ENCODE measurements at regions not wholly inside any gene's neighbourhood (a gene's known extent, or its start where the extent isn't known, plus 50 kb on each side); places are given as distances from the start of the nearest gene placed in this dataset.
"Not testable (repeated sequence)": the region's sequence is repeated elsewhere in the genome, so short reads cannot be mapped to it uniquely, and the experiment has no call there.

DNA sequence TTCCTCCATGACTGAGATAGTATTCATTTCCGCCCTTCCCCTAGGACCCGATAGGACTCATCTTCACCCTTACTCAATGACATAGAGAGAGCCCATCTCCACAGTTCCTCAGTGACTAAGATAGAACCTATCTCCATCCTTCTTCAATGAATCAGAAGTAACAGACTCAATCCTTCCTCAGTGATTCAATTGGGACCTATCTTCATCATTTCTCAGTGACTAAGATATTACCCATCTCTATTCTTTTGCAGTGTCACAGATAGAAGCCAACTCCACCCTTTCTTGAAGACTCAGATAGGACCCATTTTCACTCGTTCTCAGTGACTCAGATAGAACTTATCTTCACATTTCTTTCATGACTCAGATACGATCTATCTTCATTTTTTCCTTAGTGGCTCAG is 164.6 kb downstream of the FBXO4 start:
- no peak for DNase-seq
- peak; percentile 57 for ATAC-seq

DNA sequence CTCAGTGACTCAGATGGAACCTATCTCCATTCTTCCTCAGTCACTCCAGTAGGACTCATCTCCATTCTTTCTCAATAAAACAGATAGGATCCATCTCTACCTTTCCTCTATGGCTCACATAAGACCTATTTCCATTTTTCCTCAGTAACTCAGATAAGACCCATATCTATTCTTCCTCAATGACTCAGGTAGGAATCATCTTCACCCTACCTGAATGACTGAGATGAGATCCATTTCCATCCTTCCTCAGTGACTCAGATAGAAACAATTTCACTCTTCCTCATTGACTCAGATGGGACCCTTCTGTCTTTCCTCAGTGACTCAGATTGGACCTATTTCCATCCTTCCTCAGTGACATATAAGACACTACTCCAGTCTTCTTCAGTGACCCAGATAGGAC is 165.1 kb downstream of the FBXO4 start:
- DNase-seq (no peak), ATAC-seq (peak; percentile 9)

DNA sequence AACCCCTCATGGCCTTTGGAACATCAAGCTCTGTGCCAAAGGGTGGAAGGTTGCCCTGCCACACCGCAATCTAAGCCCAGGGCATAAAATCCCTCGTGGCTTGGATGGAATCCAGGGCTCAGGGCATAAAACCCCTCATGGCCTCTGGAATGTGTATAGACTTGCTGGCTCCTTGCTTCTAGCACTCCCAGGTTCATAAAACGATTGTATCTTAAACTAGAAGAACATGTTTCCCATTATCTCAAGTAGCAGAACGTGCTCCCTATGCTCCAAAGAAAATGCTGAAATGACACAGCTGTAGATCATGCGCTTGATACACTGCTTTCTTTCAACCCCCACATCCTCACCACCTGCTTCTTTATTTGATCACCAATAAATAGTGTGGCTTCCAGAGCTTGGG is 174.8 kb downstream of the FBXO4 start:
- ATAC-seq, DNase-seq: not testable (repeated sequence)

DNA sequence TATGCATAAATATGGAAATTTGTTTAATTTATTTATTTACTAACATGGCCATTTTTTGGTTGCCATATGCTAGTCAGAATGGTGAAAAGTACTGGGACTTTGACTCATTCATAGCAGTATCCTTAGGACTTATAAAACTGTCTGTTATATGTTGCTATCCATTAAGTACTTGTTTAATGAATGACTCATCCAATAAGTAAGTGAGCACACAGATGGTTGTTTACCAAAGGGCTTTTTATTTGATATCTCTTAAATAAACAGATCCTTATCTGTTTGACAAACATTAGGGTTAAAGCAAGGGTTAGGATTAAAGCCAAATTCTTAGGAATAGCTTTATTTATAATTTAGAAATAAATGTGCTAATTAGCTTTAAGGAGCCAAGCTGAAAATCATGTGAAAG is 183.4 kb downstream of the FBXO4 start:
- no peak for ATAC-seq
- no peak for DNase-seq

DNA sequence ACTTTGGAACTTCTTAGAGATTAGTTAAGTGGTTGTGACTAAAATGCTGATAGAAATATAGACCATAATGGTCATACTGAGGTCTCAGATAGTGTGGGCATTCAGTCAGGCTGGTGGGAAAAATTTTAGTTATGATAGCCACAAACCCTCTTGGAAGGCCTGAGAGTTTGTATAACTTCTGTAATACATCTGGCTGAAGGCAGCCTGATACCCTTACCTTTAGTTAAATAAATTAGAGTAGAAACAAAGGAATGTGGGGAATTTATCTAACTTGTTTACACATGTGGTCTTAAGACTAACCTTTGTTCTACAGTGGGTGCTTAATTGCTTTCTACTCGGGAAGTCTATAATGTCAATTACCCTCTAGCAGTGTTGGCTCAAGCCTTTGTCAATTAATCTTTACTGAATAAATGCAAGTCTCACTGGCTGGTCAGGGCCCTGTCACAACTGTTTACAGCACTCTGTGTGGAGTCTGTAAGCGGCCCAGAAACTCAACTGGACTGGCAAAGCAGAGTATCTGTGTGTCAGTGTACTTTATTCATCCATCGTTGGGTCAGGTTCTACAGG is 184.0 kb downstream of the FBXO4 start:
- DNase-seq, result no peak
- no peak for ATAC-seq

DNA sequence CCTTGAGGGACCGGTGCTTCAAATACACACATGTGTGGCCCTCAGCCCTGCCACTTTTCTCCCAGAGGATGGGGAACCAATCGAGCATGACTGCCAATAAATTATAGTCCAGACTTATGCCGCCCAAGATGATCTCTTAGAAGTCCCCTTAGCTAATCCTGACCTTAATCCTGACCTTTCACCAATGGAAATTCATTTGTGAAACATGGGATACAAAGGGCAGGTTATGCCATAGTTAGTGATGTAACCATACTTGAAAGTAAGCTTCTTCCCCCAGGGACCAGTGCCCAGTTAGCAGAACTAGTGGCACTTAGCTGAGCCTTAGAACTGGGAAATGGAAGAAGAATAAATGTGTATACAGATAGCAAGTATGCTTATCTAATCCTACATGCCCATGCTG is 190.6 kb downstream of the FBXO4 start:
- ATAC-seq, DNase-seq: not testable (repeated sequence)

DNA sequence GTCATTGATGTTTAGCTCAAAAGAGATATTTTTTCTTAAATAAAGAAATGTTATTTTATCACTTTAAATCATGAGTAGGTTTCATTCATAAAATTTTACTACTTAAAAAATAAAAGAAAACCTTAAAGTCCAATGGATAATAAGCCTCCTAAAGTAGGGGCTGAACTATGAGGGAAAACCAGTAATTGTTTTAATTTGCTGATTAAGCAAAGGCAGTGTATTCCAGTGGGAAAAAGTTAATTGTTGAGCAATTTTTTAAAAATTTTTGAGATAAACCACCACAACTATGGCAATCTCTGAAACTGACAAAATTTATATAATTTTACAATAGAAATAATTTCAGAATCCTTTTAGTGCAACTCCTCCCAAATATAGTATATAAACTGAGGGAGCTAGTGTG is 195.0 kb downstream of the FBXO4 start:
- no peak for ATAC-seq
- DNase-seq, result no peak

DNA sequence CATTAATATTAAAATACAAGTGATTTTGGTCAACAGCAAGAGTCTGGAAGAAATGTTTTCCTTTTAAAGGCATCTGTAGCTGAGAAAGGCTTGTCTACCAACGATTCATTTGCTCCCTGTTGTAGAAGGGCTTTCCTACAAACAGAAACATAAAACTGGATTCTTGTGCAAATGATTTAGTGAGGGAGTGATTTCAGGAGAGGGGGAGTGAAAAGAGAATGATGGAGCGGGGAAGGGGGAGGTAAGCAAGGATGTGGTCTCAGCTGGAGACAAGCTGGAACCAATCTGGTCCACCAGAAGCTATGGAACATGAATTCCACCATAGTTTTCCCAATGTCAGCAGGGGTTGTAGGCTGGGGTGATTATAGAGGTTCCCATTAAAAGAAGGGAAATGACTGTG is 196.3 kb downstream of the FBXO4 start:
- ATAC-seq (no peak), DNase-seq (no peak)

DNA sequence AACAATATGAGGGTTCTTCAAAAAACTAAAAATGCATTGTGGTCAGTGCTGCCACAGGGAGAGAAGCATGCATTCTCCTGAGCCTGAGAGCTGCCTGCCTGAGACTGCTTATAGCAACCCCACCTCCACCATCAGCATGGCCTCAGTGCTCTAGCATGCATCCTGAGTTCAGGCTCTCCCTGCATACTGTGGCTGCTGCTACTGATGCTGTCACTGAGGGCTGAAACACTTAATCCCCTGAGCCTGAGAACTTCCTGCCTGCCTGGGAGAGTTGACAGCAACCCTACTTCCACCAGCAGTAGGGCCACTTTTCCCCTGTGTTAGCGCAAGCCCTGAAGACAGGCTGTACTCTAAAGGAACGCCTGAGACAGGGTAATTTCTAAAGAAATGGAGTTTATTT is 206.0 kb downstream of the FBXO4 start:
- no peak for DNase-seq

DNA sequence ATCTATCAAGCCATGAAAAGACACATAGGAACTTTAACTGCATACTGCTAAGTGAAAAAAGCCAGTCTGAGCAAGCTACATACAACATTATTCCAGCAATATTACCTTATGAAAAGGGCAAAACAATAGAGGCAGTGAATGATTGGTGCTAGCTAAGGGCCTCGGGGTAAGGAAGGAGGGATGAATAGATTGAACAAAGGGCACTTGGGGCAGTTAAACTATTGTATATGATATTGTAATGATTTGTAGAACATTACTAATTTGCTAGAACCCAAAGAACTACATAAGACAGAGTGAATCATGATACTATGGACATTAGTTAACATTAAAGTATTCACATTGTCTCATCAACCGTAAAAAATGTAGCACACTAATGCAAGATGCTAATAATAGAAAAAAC is 218.3 kb downstream of the FBXO4 start:
- ATAC-seq, result no peak
- DNase-seq, result no peak

More for the DNA sequence above, 206.0 kb downstream of the FBXO4 start:
- no peak for ATAC-seq

DNA sequence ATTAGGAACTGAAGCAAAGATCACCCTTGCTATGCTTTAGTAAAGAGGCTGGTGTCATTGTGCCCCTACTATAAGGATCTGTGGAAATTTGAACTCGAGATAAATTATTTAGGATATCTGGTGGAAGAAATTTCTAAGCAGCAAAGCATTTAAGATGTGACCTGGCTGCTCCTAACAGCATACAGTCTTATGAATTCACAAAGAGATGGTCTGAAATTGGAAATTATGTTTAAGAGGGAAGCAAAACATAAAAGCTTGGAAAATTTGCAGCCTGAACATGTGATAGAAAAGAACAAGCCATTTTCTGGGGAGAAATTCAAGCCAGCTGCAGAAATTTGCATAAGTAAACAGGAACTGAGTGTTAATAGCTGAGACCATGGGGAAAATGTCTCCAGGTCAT is 223.7 kb downstream of the FBXO4 start:
- no peak for DNase-seq
- ATAC-seq, result no peak

DNA sequence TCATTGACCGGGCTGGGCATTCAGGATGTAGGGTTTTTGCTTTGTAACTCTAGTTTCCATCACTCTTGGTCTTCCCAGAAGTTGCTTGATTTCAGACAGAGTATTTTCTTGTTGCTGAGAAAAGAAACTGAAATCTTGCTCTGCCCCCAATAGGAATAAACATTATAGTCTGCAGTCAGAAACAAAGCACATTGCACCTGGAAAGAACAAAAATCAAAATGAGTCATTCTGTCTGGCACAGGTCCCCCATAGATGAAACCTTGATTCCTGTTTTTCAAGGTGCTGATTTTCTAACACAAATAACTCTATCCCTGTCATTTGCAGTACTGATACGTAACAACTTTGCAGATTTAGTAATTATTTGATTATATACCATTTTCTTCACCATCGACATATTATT is 232.1 kb downstream of the FBXO4 start:
- DNase-seq (no peak), ATAC-seq (no peak)

DNA sequence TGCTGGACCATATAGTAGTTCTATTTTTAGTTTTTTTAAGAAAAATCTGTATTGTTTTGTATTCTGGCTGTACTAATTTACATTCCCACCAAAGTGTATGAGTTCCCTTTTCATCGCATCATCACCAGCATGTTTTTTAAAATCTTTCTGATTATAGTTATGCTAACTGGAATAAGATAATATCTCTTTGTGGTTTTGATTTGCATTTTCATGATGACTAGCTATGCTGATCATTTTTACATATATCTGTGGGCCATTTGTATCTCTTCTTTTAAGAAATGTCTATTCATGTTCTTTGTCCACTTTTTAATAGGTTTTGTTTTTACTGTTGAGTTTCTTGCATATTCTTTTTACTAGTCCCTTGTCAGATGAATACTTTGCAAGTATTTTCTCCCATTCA is 238.0 kb downstream of the FBXO4 start:
- DNase-seq (no peak), ATAC-seq (no peak)

DNA sequence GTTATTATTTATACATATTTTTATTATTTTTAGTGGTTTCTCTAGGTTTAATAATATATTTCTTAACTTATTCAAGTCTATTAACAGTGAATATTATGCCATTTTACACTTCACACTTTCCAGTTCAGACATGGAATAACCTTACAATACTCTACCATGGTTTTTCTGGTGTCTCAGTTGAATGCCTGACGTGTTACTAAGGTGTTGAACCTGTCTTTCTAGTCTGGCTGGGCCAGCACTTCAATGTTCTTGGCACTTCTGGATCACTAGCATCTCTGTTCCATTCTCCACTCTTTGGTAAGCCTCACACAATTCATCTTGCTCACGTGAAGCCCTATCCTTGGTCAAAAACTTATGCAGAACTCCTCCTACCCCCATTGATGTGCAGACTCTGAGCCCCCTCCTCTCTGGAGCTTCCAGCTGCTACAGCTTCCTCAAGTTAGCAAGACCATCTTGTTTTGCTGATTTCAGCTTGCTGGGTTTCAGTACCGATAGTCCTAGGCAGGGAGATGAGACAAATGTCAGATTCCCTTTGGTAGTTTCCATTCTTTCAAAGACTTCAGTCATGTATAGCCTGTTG is 243.1 kb downstream of the FBXO4 start:
- DNase-seq (no peak), ATAC-seq (no peak)

DNA sequence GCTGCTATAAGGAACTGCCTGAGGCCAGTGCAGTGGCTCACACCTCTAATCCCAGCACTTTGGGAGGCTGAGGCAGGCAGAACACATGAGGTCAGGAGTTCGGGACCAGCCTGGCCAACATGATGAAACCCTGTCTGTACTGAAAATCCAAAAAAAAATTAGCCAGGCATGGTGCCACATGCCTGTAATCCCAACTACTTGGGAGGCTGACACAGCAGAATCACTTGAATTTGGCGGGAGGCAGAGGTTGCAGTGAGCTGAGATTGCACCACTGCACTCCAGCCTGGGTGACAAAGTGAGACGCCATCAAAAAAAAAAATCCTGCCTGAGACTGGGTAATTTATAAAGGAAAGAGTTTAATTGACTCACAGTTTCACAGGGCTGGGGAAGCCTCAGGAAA is 247.1 kb upstream of the GHR start:
- DNase-seq, ATAC-seq: not testable (repeated sequence)

DNA sequence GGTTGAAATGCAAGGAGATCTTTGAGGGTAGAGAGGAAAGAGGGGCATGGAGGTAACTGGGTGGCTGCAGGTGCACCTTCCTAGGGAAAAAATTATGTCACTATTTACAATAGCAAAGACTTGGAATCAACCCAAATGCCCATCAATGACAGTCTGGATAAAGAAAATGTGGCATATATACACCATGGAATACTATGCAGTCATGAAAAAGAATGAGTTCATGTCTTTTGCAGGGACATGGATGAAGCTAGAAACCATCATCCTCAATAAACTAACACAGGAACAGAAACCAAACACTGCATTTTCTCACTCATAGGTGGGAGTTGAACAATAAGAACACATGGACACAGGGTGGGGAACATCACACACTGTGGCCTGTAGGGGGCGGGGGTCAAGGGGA is 243.4 kb upstream of the GHR start:
- ATAC-seq, DNase-seq: not testable (repeated sequence)

DNA sequence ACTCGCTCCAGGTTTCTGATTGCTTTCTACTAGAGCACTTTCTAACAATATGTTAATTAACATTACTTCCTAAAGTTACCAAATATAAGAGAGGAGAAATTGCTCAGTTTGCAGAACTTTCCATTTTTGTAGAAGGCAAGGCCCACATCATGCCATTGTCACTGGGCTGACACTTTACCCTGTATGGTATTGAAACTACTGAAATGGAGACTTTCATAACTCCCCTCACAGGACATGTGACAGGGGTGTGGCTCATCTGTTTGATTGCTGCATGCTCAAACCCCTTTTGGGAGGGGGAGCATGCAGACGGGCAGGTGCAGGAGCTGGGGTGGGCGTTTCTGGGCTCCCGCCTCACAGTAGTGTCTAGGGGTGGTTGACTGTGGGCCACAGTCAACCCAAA is 206.3 kb upstream of the GHR start:
- ATAC-seq, result no peak

DNA sequence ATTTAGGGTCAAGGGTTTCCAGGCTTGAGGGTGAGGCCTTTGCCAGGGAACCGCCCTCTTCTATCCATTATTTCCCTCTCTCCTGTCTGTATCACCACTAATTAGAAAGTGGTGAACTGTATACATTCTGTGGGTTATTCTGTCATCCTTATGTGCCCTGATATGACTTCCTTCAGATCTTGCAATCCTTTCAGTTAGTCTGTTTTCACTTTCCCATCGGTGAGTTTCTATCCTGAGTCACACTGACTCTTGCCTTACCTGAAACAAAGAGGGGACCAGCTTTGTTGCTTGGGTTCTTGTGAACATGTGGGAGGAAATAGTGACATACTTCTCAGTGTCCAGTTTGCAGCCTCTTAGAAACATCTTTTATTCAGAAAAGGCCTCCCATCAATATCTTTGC is 205.4 kb upstream of the GHR start:
- ATAC-seq (no peak), DNase-seq (no peak)

More for the DNA sequence above, 206.3 kb upstream of the GHR start:
- DNase-seq, result no peak

DNA sequence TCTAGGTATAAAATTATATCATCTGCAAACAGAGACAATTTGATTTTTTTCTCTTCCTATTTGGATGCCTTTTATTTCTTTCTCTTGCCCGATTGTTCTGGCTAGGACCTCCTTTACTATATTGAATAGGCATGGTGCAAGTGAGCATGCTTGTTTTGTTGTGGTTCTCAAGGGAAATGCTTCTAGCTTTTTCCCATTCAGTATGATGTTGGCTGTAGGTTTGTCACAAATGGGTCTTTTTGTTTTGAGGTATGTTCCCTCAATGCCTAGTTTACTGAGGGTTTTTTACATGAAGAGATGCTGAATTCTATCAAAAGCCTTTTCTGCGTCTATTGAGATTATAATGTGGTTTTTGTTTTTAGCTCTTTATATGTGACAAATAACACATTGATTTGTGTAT is 198.2 kb upstream of the GHR start:
- DNase-seq, result no peak
- ATAC-seq, result no peak

DNA sequence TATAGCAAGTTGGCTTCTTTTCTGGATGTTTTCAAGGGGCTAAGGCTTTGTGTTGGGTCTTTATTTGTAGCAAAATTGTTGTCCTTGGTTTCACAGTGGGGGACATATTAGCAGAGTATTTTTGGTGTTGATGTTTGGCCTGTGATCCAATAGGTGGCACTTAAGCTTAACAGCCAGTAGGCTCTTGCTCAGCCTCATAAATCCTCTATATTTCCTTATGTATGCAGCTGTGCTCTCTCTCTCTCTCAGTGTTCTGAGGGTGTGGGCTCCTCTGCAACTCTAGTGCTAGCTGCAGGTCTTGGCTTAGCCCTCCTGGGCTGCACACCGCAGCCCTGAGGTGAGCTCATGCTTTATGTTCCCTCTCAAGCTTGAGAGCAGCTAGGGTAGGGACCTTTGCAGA is 195.0 kb upstream of the GHR start:
- DNase-seq (no peak), ATAC-seq (no peak)

DNA sequence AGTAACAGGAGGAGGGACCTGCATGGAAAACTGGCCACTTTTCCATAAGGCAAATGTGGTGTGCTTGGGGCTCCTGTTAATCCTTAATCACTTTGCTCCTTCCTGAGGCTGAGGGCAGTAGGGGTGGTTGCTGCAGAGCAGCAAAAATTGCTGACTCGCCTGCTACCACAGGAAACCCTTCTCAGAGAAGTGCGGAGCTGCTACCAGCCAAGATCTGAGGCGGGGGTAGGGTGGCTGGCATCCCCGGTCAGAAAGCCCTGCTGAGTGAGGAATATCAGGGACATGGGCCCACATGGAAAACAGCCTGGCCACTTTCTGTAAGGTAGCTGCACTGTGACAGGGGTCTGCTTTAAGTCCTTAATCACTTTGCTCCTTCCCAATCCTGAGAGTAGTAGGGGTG is 192.4 kb upstream of the GHR start:
- no peak for ATAC-seq
- no peak for DNase-seq

DNA sequence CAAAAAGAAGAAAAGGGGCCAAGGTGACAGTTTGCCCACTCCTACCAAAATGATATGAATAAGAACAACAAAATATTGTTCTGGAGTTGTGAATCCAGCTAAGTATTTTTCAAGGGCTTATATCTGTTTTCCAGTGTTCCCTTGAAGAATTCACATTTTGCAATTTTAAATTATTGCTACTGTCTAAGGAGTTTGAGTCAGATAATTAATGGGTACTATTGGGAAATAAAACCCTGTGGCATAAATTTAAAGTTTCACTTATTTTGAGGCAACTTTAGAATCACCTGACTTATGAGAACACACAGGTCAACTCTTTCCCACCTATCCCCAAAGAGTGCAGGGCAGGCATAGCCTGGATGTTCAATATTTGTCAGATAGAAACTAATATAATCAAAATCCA is 188.0 kb upstream of the GHR start:
- DNase-seq, result no peak
- ATAC-seq, result no peak

DNA sequence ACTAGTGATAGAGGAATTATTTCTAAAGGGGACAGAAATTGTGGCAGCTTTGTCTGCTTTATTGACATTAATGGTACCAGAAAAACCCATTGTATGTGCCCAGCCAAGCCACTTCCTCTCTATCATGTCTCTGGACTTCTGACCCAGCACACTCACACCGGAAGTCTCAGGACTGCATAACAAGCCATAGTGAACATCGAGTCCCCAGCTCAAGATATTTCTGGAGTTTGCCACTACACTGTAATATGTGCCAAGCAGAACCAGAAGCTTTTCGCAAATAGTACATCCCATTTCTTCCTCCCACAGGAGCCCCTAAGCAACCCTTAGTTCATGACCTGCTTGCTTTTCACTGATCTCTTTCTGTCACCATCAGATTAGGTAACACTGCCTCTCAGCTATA is 187.4 kb upstream of the GHR start:
- no peak for DNase-seq

DNA sequence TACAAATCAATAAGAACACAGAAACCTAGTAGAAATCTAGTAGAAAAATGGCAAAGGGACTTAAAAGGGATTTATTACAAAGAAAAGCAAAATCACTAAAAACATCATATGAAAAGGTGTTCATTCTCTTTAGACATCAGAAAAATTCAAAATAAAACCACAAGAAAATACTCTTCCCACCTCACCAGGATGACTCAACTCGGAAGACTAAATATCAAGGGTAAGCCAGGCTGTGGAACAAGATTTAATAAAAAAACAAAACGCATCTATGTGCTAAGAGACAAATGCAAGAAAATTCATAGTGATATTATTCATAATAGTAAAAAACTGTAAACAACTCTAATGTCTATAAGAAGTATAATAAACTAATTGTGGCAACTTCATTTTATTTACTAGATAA is 181.6 kb upstream of the GHR start:
- ATAC-seq (no peak), DNase-seq (no peak)

More for the DNA sequence above, 187.4 kb upstream of the GHR start:
- ATAC-seq, result no peak

DNA sequence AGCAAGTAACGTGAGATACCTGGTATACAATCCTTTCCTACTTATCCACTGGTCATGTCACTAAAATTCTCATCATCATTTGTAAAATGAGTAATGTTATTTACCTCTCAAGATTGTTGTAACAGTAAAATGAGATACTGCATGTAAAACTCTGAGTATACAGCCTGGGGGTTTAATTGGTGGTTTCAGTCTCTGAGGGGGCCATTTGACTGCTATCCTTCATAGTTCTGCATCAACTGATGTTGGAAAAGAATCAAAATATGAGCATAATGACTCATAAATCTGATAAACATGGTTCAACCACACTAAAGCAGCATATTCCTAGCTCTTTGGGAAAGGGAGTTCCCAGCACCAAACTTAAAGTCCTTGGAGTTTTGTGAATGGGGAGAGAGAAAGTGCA is 181.0 kb upstream of the GHR start:
- ATAC-seq (no peak), DNase-seq (no peak)
